Mesenteric fat pad (tissue), 1 donor: ENCODE measurements at regions not wholly inside any gene's neighbourhood (a gene's known extent, or its start where the extent isn't known, plus 50 kb on each side); places are given as distances from the start of the nearest gene placed in this dataset.

ENCODE experiments used
- DNase-seq: peaks from one replicate; pipeline ENCODE4 v3.0.0-alpha.2; 2020; ENCODE audit warnings: low spot score
- donor health status: DM: yes; HTN: yes; CAD: no.

DNA sequence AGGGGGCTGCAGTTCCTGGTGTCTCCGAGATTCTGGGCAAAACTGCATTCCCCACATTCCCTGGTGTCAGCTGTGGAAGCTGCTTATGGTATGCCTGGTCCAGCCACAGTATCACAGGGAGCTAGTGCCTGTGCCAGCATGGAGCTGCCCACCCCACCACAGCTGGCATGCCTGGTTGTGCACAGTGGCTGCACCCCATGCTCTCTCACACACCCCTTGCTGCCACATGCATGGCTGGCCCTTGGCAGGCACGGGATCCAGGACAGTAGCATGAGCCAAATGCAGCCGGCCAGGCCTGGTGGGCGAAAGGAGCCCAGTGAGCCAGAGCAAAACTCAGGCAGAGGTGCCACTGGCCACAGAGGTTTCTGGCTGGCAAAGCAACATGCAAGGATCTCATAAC, 418.0 kb upstream of the SPOCK3 start:
- DNase-seq = no peak

- no peak for DNase-seq
These were observed 403.6 kb upstream of the ANXA10 start for GRCh38 chr4:167688660-167689142.

- DNase-seq = no peak
These were observed 389.9 kb upstream of the ANXA10 start for GRCh38 chr4:167702391-167702790.

GRCh38 chr4:167711517-167711916, 380.8 kb upstream of the ANXA10 start:
- no peak for DNase-seq

DNA sequence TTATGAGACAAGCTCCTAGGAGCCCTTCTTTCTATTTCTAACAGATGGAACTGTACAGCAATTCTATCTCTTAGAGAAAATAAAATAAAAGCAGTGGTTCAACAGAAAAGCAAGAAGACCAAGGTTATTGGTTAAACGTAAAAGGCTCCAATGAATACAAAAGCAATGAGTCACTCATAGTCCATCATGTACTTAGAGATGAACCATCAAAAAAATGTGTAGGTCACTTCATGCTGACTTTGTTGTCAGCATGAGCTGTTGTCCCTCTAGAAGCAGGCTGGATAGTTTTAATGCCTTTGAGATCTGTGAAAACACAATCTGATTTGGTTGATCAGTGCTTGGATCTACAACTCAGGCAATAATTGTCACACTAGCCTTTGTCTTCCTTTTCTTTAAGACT, 378.6 kb upstream of the ANXA10 start:
- DNase-seq = no peak

DNA sequence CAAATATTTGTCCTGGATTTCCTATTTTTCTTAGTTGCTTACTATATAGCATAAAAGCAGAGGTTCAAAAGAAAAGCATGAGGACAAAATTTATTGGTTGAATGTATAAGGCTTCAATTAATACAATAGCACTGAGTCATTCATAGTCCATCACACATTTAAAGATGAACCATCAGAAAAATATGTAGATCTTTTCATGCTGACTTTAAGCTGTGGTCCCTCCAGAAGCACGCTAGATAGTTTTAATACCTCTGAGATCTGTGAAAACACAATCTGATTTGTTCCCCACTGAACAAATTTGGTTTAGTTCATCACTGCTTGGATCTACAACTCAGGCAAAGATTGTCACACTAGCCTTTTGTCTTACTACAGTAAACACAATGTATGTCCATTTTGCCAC, 377.2 kb upstream of the ANXA10 start:
- DNase-seq = no peak

- no peak for DNase-seq
These were observed 374.8 kb upstream of the ANXA10 start for GRCh38 chr4:167717495-167717894.

GRCh38 chr4:167721617-167722486, 370.5 kb upstream of the ANXA10 start:
- DNase-seq = no peak

DNA sequence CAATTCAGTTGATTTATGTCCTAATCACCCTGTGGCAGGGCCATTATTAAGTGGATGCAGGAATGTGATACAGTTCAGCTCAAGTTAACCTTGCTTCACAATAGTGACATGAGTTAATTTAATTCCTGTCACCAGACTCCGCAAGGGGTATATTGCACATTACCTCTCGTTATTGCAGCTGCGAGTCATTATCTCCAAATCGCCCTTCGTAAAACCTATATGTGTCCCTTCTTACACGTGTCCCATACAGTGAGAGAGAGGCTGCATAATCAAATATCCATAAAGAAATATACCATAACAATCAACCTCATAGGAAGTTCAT, 369.9 kb upstream of the ANXA10 start:
- no peak for DNase-seq

DNA sequence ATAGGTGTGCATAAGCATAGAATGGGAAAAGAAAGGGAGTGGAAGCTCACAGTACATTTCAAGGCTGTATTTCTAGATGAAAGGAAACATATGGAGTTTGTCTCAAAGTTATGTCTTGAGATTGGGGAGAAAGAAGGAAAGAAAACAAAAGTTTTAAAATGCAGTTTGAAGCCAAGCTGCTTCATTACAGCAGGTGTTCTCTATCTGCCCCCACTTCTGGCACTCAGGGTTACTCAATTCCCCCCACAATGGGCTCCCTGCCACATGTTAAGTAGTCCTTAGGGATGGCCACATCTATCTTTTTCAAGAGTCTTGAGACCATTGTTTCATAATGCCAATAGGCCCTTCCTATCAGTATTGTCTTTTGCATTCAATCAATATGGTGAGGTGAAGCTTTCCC, 367.4 kb upstream of the ANXA10 start:
- no peak for DNase-seq

DNA sequence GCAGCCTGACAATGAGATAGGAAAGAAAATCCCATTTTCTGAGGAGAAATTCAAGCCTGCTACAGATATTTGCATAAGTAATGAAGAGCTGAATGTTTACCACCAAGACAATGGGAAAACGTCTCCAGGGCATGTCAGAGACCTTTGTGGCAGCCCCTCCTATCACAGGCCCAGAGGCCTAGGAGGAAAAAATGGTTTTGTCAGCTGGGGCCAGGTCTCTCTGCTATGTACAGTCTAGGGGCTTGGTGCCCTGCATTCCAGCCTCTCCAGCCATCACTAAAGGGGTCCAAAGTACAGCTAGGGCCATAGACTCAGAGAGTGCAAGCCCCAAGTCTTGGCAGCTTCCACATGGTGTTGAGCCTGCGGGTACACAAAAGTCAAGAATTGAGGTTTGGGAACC, 361.6 kb upstream of the ANXA10 start:
- DNase-seq = no peak

GRCh38 chr4:167745024-167745687, 347.2 kb upstream of the ANXA10 start:
- no peak for DNase-seq

DNA sequence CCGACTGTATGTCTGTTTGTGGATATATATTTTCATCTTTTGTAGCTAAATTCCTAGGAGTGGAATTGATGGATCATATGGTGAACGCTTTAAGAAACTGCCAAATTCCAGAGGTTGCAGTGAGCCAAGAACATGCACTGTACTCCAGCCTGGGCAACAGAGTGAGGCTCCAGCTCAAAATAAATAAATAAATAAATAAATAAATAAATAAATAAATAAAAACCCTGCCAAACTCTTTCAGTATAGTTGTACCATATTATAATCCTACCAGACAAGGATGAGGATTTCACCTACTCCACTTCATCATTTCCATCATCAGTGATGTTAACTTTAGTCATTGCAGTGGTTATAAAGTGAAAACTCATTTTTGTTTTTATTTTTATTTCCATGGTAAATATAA, 325.1 kb upstream of the ANXA10 start:
- no peak for DNase-seq

GRCh38 chr4:167774646-167775045, 317.7 kb upstream of the ANXA10 start:
- no peak for DNase-seq

- DNase-seq = no peak
These were observed 317.0 kb upstream of the ANXA10 start for GRCh38 chr4:167775375-167775774.

DNA sequence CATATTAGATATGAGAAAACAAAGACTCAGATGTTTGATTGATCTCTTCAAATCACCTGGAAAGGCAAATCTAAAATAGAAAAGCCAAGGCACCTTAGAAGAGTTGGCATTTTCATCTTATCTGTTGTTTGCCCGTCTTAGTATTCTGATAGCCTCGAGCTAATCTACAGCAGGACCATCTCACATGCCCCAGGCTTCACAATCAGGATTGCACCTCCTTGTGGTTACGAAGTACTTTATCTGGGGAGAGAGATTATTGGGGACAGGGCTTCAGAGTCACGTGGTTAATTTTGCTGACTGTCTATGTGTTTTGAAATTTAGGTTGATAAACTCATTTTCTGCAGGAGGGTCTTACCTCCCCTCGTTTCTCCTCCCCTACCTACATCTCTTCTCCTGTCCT, 313.1 kb upstream of the ANXA10 start:
- no peak for DNase-seq

DNA sequence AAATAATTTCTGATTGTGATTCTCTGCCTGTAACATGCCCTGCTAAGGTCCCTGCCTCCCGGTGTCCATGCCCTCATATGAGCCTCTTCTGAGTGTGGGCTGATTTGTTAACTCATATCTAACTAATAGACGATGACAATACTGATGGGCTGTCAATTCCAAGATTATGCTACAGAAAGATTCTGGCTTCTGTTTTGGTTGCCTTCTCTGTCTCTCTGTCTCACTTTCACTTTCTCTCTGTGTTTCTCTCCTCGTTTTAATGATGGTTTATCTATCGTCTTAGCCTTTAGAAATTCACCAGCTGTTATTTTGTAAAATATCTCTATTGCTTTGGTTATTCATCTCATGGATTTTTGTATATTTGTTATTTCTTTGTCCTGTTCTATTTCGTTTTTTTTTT, 312.5 kb upstream of the ANXA10 start:
- DNase-seq = no peak

DNA sequence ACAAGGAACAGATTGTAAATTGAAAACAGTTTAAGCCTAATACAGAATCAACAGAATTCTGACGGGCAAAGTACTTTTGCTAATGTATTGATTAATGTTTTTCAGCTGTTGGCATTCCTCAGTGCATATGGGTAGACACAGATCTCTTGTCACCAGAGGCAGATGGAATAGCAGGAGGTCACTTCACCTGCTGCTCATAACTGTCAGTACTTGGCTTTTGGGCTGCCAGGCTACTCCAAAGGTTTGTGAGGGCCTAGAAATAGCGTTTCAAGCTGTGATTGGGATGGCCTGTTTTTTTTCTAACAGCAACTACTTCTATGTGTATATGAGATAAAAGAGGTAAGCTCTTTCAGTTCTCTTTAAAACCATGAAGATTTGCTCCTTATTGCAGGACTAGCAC, 307.5 kb upstream of the ANXA10 start:
- no peak for DNase-seq

- no peak for DNase-seq
These were observed 306.8 kb upstream of the ANXA10 start for GRCh38 chr4:167785523-167785922.

GRCh38 chr4:167786504-167786903, 305.8 kb upstream of the ANXA10 start:
- DNase-seq = no peak

DNA sequence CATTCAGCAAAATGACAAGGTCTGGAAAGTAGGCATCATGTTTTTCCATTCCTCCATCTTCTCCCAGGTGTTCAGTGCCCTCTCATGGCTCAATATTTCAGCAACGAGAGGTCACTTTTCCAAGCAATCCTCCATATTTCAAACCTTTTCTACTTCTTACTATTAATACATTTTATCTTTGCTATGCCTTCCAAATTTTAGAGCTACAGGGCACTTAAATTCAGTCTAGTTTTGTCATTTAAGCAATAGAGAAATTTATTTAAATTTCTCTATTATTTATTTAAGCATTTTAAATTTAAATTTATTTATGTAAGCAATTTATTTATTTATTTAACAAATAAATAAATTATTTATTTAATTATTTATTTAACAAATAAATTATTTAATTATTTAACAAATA, 305.1 kb upstream of the ANXA10 start:
- no peak for DNase-seq

- DNase-seq = no peak
These were observed 289.7 kb upstream of the ANXA10 start for GRCh38 chr4:167802463-167803212.
